ENCODE measurements at regions not wholly inside any gene's neighbourhood (a gene's known extent, or its start where the extent isn't known, plus 50 kb on each side); places are given as distances from the start of the nearest gene placed in this dataset.

DNA sequence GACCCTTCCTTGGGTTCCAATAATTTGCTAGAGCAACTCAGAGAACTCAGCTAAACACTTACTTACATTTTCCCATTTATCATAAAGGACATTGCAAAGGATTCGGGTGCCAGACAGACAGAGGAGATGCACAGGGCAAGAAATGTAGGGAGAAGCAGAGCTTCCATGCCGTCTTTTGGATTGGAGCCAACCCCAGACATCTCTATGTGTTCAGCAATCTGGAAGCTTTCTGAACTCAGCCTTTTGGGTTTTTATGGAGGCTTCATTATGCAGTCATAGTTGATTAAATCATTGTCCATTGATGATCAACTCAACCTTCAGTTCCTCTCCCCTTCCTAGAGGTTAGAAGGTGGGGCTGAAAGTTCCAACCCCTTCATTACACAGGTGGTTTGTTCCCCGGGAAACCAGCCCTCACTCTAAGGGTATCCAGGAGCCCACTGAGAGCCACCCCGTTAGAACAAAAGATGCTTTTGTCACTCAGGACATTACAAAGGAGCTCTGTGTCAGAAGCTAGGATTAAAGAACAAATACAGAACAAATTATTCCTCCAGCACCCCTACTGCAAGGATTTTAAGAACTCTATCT, 211.9 kb upstream of the VSTM2A start:
- TF ChIP-seq, protein P1, sequence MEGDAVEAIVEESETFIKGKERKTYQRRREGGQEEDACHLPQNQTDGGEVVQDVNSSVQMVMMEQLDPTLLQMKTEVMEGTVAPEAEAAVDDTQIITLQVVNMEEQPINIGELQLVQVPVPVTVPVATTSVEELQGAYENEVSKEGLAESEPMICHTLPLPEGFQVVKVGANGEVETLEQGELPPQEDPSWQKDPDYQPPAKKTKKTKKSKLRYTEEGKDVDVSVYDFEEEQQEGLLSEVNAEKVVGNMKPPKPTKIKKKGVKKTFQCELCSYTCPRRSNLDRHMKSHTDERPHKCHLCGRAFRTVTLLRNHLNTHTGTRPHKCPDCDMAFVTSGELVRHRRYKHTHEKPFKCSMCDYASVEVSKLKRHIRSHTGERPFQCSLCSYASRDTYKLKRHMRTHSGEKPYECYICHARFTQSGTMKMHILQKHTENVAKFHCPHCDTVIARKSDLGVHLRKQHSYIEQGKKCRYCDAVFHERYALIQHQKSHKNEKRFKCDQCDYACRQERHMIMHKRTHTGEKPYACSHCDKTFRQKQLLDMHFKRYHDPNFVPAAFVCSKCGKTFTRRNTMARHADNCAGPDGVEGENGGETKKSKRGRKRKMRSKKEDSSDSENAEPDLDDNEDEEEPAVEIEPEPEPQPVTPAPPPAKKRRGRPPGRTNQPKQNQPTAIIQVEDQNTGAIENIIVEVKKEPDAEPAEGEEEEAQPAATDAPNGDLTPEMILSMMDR (IDR thresholded peaks at IDR 0.05), result no peak
- TF ChIP-seq, protein P2, sequence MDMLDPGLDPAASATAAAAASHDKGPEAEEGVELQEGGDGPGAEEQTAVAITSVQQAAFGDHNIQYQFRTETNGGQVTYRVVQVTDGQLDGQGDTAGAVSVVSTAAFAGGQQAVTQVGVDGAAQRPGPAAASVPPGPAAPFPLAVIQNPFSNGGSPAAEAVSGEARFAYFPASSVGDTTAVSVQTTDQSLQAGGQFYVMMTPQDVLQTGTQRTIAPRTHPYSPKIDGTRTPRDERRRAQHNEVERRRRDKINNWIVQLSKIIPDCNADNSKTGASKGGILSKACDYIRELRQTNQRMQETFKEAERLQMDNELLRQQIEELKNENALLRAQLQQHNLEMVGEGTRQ (CRISPR knock-in tag; IDR thresholded peaks at IDR 0.05), result no peak
- TF ChIP-seq ZNF121 (CRISPR knock-in tag; IDR thresholded peaks at IDR 0.05) (no peak), ZBTB21 (CRISPR knock-in tag; IDR thresholded peaks at IDR 0.05; ENCODE audit: borderline replicate concordance) (no peak), RELA (CRISPR knock-in tag; IDR thresholded peaks at IDR 0.05; ENCODE audit: borderline replicate concordance) (no peak)

All from WTC11 (cell line).